Stimulated activated CD8-positive, alpha-beta memory T cell treated with anti-CD3 and anti-CD28 coated beads, Interleukin-7, amount 100 ng/mL, for 4 hours (primary cell): ENCODE measurements at regions not wholly inside any gene's neighbourhood (a gene's known extent, or its start where the extent isn't known, plus 50 kb on each side); places are given as distances from the start of the nearest gene placed in this dataset.

Experiments used
- DNase-seq, 2 donors: peaks; one replicate each; pipeline ENCODE4 v3.0.0-alpha.2; 2020; ENCODE audit warnings: low read depth in 2 of 2

- DNase-seq, result no peak
Observed at GRCh38 chr16:56140645-56141044, 50.6 kb upstream of the GNAO1 start.

- DNase-seq, result no peak
Observed at GRCh38 chr16:56137269-56137668, 54.0 kb upstream of the GNAO1 start.

GRCh38 chr16:56136256-56136655 is 55.0 kb upstream of the GNAO1 start:
- no peak for DNase-seq

GRCh38 chr16:56134790-56135189 is 56.5 kb upstream of the GNAO1 start:
- no peak for DNase-seq

GRCh38 chr16:56125922-56126321 is 65.4 kb upstream of the GNAO1 start:
- DNase-seq, result no peak

- no peak for DNase-seq
Observed at GRCh38 chr16:56122251-56122650, 69.0 kb upstream of the GNAO1 start.

- no peak for DNase-seq
Observed at GRCh38 chr16:56121156-56121500, 70.2 kb upstream of the GNAO1 start.

- DNase-seq, result no peak
Observed at GRCh38 chr16:56120447-56121155, 70.7 kb upstream of the GNAO1 start.

- DNase-seq, result no peak
Observed at GRCh38 chr16:56119133-56119532, 72.2 kb upstream of the GNAO1 start.

GRCh38 chr16:56116577-56116964 is 74.7 kb upstream of the GNAO1 start:
- no peak for DNase-seq

- no peak for DNase-seq
Observed at GRCh38 chr16:56115817-56116576, 75.3 kb upstream of the GNAO1 start.

- DNase-seq, result no peak
Observed at GRCh38 chr16:56113223-56113622, 78.1 kb upstream of the GNAO1 start.

GRCh38 chr16:56111100-56111499 is 80.2 kb upstream of the GNAO1 start:
- no peak for DNase-seq

GRCh38 chr16:56109994-56110393 is 81.3 kb upstream of the GNAO1 start:
- DNase-seq, result no peak

GRCh38 chr16:56109205-56109604 is 82.1 kb upstream of the GNAO1 start:
- no peak for DNase-seq

- no peak for DNase-seq
Observed at GRCh38 chr16:56108724-56109123, 82.6 kb upstream of the GNAO1 start.

GRCh38 chr16:56108056-56108471 is 83.2 kb upstream of the GNAO1 start:
- no peak for DNase-seq

- DNase-seq, result no peak
Observed at GRCh38 chr16:56106527-56106926, 84.8 kb upstream of the GNAO1 start.

- no peak for DNase-seq
Observed at GRCh38 chr16:56102906-56103305, 88.4 kb upstream of the GNAO1 start.

GRCh38 chr16:56102183-56102686 is 89.1 kb upstream of the GNAO1 start:
- DNase-seq, result no peak

GRCh38 chr16:56101480-56101879 is 89.8 kb upstream of the GNAO1 start:
- no peak for DNase-seq

- DNase-seq, result no peak
Observed at GRCh38 chr16:56097306-56097705, 94.0 kb upstream of the GNAO1 start.

- no peak for DNase-seq
Observed at GRCh38 chr16:56094231-56094630, 97.1 kb upstream of the GNAO1 start.
